ENCODE measurements at regions not wholly inside any gene's neighbourhood (a gene's known extent, or its start where the extent isn't known, plus 50 kb on each side); places are given as distances from the start of the nearest gene placed in this dataset.

DNA sequence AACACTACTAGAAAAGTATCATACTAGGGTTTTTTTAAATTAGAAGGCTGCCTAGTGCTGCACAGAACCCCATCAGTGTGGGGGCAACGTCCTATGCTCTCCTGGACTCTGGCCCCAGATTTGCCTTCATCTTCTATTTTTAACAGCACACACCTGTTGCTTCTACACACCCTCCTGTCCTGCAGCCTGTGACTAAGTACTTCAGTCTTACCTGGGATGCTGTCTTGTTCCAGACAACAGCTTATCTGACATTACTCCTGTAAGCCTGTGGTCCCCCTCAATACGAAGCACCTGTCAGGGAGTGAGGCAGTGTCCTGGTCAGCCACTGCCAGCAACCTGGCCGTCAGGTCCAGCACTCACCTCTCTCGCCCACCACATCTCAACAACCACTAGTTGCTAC lies 247.6 kb upstream of the PSMD7 start:
- BruUV-seq (replicated peaks): no TSS peak
- H3K36me3 ChIP-seq (ENCODE audit: control insufficient read depth in 1 of 2, insufficient read depth in 2 of 2, low read length in 2 of 2): no peaks in the 10 kb centered on the region
- TF ChIP-seq EZH2phosphoT487 (IDR thresholded peaks at IDR 0.05; ENCODE audit: borderline replicate concordance): no peak
- no peak for TF ChIP-seq FOSL1 (IDR thresholded peaks at IDR 0.05; ENCODE audit: low read depth)
- TF ChIP-seq CTCF (IDR thresholded peaks at IDR 0.05 in 2 of 3, conservative IDR thresholded peaks at IDR 0.05 in 1 of 3; ENCODE audit: borderline replicate concordance in 1 of 3, insufficient read depth in 1 of 3, low read depth in 2 of 3, low read length in 2 of 3): no peak
- no peak for TF ChIP-seq SP1 (IDR thresholded peaks at IDR 0.05; ENCODE audit: low read depth)
- no peak for TF ChIP-seq REST (IDR thresholded peaks at IDR 0.05; ENCODE audit: low read depth)
- no peaks in the 10 kb centered on the region for H3K9me2 ChIP-seq (ENCODE audit: insufficient read depth)
- ATAC-seq: no peak
- no peak overlapping the region for H3K9ac ChIP-seq (ENCODE audit: low read length)
- H3K27ac ChIP-seq (ENCODE audit: low read depth, low read length): no peak overlapping the region
- H3K4me1 ChIP-seq (ENCODE audit: control insufficient read depth in 1 of 2, insufficient read depth in 2 of 2, low read length in 2 of 2): no peaks in the 10 kb centered on the region
- H2AFZ ChIP-seq (ENCODE audit: low read depth, low read length, poor library complexity, severe bottlenecking): no peak overlapping the region
- intact Hi-C loops (cut with micrococcal nuclease): no loop called here
- no peaks in the 10 kb centered on the region for H3K9me3 ChIP-seq (ENCODE audit: control insufficient read depth in 1 of 2, insufficient read depth in 1 of 2, low read depth in 1 of 2, low read length in 2 of 2)
- RAD21 ChIA-PET (ENCODE audit: low non-redundant PET in 1 of 2, low total read pairs in 2 of 2, uncharacterized antibody in 2 of 2, unreplicated experiment in 2 of 2): no interaction called here
- no peaks in the 10 kb centered on the region for H3K79me2 ChIP-seq (ENCODE audit: insufficient read depth, low read length)
- peaks cover 21% of the 10 kb centered on the region; the same call in 1 of the 2 replicates for H3K27me3 ChIP-seq (ENCODE audit: insufficient read depth, low read length)
- DNase-seq (ENCODE audit: low read depth, low spot score): no peak
- POLR2A ChIA-PET: no interaction called here
- no peaks in the 10 kb centered on the region for H4K20me1 ChIP-seq (ENCODE audit: insufficient read depth)
- no peak overlapping the region for H3K4me3 ChIP-seq (replicated peaks in 1 of 2; ENCODE audit: low read depth in 1 of 2, low read length in 2 of 2)
- CTCF ChIA-PET: interaction anchor here (1.2 kb wide), 1 partner anchor 13 kb away, joined by 3 read pairs; no protein-coding TSS in a partner anchor
- no peak overlapping the region for H3K4me2 ChIP-seq (ENCODE audit: low read length)
